Activated CD4-positive, alpha-beta T cell treated with anti-CD3 and anti-CD28 coated beads, Interleukin-2, amount 50 U/mL, for 24 hours (primary cell): ENCODE measurements at regions not wholly inside any gene's neighbourhood (a gene's known extent, or its start where the extent isn't known, plus 50 kb on each side); places are given as distances from the start of the nearest gene placed in this dataset.
"Not testable (repeated sequence)": the region's sequence is repeated elsewhere in the genome, so short reads cannot be mapped to it uniquely, and the experiment has no call there.

Experiments used
- DNase-seq, 2 donors: peaks; one replicate each; pipeline ENCODE4 v3.0.0-alpha.2; 2020; ENCODE audit warnings: low read depth in 1 of 2, low spot score in 1 of 2

DNA sequence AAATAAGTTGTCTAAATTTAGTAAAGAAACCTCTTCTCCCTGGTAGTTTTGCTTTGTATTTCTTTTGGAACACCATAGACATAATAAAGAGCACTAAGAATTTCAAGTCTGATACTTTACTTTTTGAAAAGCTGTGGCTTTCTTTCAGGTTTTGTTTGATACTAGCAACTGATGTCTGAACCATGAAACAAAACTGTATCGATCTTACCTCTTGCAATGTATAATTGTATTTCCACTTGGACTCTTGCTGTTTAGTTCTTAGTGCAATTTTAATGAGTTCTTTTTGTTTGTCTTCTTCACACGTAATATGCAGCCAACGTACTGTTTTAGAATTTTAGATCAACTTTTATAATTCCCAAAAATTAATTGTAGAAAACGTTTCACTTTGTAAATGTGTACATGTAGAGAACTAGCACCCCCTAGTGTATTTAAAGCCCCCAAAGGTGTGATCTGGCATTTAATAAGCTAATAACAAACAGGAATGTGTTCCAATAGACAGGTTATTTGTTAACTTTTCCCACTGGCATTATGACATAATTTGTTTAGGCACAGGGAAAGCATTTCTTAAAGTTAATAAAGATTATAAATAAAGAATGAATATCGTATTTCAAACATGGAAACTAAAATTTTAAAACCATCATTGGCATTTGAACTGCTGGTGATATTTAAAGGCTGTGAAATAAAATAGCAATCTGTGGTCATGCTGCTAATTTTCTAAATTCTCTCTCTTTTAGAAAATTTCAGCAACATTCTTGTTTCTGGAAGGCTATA is 289.1 kb upstream of the DNAJC19 start:
- no peak for DNase-seq

- DNase-seq, result no peak
These were observed 286.9 kb upstream of the DNAJC19 start for GRCh38 chr3:181276358-181276896.

DNA sequence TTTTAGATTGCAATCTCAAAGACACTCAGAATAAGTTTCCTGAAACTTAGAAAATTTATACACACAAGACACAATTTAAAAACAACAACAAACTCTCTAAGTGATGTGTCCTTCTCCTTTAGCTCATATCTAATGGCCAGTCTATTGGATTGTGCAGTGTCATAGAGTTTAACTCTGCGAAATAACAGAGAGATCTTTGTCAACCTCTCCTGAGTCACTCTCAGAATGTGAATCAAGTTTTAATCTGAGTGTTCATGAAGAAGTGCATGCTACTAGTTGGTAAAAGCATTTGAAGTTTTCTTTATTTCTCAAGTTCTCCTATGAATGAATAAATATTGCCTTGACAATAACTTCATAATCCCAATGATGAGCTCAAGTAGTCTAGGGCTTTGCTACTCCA is 284.5 kb upstream of the DNAJC19 start:
- no peak for DNase-seq

DNA sequence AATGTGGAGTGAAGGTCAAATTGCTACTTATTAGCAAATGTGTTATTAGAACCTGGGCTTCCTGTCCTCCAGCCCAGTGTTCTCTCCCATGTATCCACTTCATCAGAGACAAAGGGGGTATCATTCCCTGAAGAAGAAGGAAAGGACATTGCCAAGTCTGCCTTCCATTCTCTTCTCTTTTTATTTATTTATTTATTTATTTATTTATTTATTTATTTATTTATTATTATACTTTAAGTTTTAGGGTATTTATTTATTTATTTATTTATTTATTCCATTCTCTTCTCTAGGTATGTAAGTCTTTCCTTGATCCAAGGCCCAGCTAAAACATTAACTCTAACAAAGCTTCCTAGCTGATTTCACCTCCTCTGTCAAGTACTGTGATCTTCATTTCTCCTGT is 277.8 kb upstream of the DNAJC19 start:
- no peak for DNase-seq

- DNase-seq, result no peak
These were observed 276.3 kb upstream of the DNAJC19 start for GRCh38 chr3:181265750-181266333.

GRCh38 chr3:181264486-181264885 is 274.9 kb upstream of the DNAJC19 start:
- DNase-seq, result no peak

DNA sequence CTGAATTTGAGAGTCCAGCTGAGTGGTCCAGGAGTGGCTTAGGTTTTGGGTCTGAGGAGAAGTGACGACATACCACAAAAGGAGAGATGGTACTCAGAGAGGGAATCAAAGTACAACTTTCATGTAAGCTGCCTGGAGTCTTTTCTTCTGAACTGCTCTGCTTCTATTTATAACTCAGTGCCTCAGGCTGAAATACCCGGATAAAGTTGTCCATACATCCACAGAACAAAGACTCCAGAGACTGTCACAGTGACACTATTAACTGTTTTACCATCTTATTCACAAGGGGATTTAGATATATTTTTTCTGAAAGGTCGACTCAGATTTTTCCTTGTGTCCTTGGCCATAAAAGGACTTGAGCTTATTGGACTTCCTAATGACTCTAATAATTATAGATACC is 264.3 kb upstream of the DNAJC19 start:
- DNase-seq, result no peak

DNA sequence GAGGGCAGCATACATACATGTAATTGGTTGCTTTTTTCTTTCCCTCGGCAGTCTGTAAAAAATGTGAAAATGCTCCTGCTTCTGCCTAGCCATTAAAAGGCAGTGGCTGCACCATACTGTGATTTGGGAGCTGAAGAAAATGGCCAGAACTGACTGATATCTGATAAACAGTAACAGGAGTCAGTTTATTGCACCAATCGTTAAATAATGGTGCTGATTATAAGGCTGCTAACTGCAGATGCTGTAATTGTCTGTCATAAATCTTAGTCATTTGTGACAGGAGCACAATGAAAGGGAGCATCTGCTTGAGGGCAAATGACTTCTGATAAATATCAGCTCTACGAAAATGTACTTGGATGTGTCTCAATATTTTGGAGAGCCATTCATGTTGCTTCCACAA is 263.1 kb upstream of the DNAJC19 start:
- no peak for DNase-seq

GRCh38 chr3:181250714-181251113 is 261.2 kb upstream of the DNAJC19 start:
- no peak for DNase-seq

- no peak for DNase-seq
These were observed 249.9 kb upstream of the DNAJC19 start for GRCh38 chr3:181239441-181239840.

DNA sequence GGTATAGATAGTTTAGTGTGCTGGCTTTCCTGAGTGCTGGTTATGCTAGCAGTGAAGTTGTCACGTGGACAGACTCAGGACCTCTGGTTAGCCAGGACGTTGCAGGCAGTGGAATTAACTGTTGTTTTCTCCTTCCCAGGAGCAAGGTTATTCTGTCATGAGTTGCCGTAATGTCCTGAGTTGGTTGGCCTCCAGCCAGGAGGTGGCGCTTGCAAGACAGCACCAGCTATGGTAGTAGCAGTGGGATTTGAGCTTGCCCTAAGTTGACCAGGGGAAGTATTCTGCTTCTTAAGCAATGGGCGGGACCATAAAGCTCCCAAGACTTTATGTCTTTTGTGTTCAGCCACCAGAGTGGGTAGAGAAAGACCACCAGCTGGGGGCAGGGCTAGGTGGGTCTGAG is 240.7 kb upstream of the DNAJC19 start:
- no peak for DNase-seq

- DNase-seq, result no peak
These were observed 223.8 kb upstream of the DNAJC19 start for GRCh38 chr3:181213347-181213746.

GRCh38 chr3:181212271-181212670 is 222.7 kb upstream of the DNAJC19 start:
- DNase-seq, result no peak

GRCh38 chr3:181210275-181210674 is 220.7 kb upstream of the DNAJC19 start:
- no peak for DNase-seq

DNA sequence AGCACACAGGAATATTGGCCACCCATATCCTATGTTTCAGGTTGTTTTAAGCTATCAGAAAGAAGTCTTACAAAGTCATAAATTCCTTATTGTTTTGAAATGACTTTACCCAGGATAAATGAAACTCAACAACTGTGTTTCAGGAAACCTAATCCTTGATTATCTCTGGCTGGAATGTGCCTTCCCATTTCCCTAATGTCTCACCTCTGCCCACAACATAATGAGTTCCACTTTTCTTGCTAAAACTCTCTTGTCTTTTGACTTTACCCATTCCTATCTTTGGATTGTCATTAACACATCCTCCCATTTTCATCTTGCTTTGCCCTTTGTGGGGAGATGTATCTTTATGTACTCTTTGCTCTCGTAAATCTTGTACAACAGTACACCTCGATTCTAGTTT is 200.0 kb upstream of the DNAJC19 start:
- no peak for DNase-seq

- DNase-seq, result no peak
These were observed 194.2 kb upstream of the DNAJC19 start for GRCh38 chr3:181183764-181184163.

DNA sequence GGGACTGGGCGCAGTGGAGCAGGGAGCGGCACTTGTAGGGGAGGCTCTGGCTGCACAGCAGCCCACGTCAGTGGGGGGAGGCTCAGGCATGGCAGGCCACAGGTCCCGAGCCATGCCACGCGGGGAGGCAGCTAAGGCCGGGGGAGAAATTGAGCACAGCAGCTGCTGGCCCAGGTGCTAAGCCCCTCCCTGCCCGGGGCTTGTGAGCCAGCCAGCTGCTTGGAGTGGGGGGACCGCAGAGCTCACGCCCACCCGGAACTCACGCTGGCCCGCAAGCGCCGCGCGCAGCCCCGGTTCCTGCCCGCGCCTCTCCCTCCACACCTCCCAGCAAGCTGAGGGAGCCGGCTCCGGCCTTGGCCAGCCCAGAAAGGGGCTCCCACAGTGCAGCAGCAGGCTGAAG is 193.5 kb upstream of the DNAJC19 start:
- not testable (repeated sequence) for DNase-seq

GRCh38 chr3:181178991-181179390 is 189.5 kb upstream of the DNAJC19 start:
- no peak for DNase-seq

DNA sequence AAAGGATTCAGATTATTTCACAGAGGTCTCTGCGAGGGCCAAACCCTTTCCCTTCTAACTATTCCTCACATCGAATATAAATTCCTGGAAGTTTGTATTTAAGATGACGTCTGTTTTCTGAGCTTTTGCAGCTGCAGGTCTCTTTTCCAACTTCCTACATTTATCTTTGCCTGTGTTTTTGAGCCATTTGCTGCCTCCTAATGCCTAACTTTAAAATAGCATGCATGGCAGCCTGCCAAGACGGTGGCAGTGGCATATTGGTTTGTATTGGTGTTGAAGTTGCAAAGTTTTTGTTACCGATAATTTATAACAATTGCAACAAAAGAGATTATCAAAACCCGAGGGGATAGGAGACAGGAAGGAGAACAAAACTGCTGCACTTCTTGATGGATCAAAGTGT is 187.1 kb upstream of the DNAJC19 start:
- peak in 1 of 2 donors; percentile 10 for DNase-seq

DNA sequence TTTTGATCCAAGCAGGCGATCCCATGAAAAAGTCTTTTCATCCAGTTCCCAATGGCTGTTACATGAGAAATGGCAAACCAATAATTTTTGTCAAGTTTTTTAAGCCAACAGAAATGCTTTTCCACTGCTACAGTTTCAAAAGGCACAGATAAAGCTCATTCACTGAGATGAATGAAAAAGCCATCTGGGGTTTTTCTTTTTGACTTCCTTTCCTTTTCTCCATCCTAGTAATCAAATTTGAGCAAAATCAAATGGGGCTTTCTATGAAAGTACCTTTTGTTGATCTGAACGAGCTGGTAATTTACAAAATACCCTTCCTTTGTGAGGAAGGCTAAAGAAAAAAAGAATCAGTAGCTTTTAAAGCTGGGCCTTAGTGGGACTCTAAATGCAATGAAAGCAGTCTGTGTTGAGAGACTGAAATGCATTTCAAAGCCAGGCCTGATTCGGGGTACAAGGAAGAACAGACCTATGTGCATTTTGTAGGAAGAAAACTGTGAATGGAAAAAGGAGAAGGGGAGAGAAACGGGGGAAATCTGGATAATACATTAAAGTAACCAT is 185.2 kb upstream of the DNAJC19 start:
- DNase-seq, result no peak

DNA sequence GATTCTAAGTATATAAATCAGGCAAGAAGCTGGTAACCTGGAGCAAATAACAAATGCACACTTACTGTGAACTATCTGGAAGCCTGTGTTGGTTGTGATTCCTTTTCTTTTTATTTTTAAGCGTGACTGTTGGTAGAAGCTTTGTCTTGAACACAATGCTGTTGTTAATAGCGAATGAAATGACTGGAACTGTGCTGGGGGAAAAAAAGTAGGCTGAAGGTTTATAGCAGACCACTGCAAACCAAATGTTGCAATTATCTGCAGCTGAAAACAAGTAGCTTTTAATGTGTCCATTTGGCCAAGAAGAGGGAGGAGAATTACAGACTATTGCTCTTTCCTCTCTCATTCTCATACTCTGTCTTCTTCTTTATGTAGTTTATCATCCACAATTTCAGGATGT is 184.5 kb upstream of the DNAJC19 start:
- DNase-seq, result no peak

DNA sequence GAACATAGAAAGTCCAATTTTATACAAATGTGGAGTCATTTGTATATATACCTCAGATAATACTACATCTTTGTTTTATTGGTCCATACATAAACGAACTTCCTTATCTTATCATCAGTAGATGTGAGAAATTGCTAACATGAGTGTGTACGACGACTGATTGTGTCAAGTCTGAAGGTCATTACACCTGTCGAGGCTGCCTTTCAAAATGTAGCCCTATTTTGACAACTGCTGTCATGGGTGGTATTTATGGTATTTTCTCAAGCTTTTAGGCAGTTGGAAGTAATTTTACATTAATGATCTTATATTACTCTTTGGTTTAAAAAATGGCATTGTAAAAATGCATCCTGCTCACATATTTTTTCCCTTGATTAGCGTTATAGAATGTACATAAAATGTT is 183.7 kb upstream of the DNAJC19 start:
- no peak for DNase-seq
